Epithelial cell of proximal tubule (primary cell): ENCODE measurements at regions not wholly inside any gene's neighbourhood (a gene's known extent, or its start where the extent isn't known, plus 50 kb on each side); places are given as distances from the start of the nearest gene placed in this dataset.
"Not testable (repeated sequence)": the region's sequence is repeated elsewhere in the genome, so short reads cannot be mapped to it uniquely, and the experiment has no call there.

ENCODE experiments used
- DNase-seq: peaks from one replicate; pipeline ENCODE4 v3.0.0-alpha.2; 2011; ENCODE audit warnings: low read depth
- H3K4me3 ChIP-seq: 2 replicates; pipeline ENCODE4 v1.5.1; 2011; ENCODE audit warnings: low read depth, mild to moderate bottlenecking, low read length
- CTCF ChIP-seq: conservative IDR thresholded peaks from 2 replicates; pipeline ENCODE4 v1.5.1; 2012; ENCODE audit warnings: low read depth, mild to moderate bottlenecking, low read length

- no peak overlapping the region for H3K4me3 ChIP-seq
- TF ChIP-seq CTCF = no peak
- DNase-seq = no peak
These were observed 320.2 kb upstream of the SFSWAP start for GRCh38 chr12:131390412-131391334.

GRCh38 chr12:131391399-131391798, 319.5 kb upstream of the SFSWAP start:
- DNase-seq = no peak

GRCh38 chr12:131394752-131395151, 316.1 kb upstream of the SFSWAP start:
- DNase-seq, H3K4me3 ChIP-seq: not testable (repeated sequence)

More at GRCh38 chr12:131391399-131391798, 319.5 kb upstream of the SFSWAP start:
- no peak for TF ChIP-seq CTCF
- H3K4me3 ChIP-seq = no peak overlapping the region

GRCh38 chr12:131395209-131395684, 315.6 kb upstream of the SFSWAP start:
- not testable (repeated sequence) for DNase-seq, H3K4me3 ChIP-seq

GRCh38 chr12:131395971-131396573, 314.8 kb upstream of the SFSWAP start:
- no peak overlapping the region for H3K4me3 ChIP-seq
- no peak for TF ChIP-seq CTCF
- no peak for DNase-seq

- TF ChIP-seq CTCF = no peak
- H3K4me3 ChIP-seq = no peak overlapping the region
- no peak for DNase-seq
These were observed 313.3 kb upstream of the SFSWAP start for GRCh38 chr12:131397493-131398181.

- no peak for DNase-seq
- no peak overlapping the region for H3K4me3 ChIP-seq
- no peak for TF ChIP-seq CTCF
These were observed 311.9 kb upstream of the SFSWAP start for GRCh38 chr12:131399000-131399399.

- not testable (repeated sequence) for DNase-seq, H3K4me3 ChIP-seq
These were observed 310.1 kb upstream of the SFSWAP start for GRCh38 chr12:131400668-131401294.

GRCh38 chr12:131401907-131402633, 308.8 kb upstream of the SFSWAP start:
- H3K4me3 ChIP-seq, DNase-seq: not testable (repeated sequence)
